HG02973 (cell line): ENCODE measurements at regions not wholly inside any gene's neighbourhood (a gene's known extent, or its start where the extent isn't known, plus 50 kb on each side); places are given as distances from the start of the nearest gene placed in this dataset.
A peak's percentile ranks its signal among the peaks of the same experiment; 100 is the strongest.

Experiments used
- ATAC-seq: cut with Tn5 transposase; IDR thresholded peaks from one replicate; pipeline ENCODE4 v1.9.1; 2021; ENCODE audit warnings: moderate library complexity; ENCODE audit not compliant: unreplicated experiment

DNA sequence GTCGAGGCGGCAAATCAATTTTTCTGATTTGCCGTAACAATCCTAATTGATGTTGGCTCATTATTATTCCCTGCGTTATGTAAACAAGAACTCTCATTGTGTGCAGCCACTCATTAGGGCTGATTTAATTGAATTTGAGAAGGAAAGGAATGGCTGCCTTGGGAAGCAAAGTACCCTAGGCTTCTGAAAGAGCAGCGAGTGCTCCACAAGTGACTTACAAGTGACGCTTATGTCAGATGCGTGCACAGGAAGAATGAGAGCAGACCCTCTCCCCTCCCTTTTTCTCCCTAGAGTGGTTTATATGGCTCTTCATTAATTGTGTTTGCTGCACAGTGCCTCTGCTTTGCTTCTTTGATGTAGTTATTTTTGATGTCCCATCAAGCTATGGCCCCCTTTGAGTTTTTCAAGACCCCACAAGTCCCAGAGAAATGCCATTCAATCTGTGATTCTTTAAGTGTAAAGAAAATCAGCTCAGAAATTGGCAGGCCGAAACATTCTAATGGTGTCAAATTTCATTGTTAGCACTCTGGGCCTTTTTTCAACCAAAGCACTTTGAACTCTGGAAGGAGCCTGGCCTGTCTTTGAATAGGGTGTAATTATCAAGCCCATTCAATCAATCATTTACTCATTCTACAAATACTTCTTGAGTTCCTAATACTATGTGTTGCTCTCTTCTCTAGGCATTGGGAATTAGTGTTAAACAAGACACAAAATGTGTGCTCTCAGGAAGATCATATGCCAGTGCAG, 86.8 kb upstream of the VAV3 start:
- no peak for ATAC-seq

DNA sequence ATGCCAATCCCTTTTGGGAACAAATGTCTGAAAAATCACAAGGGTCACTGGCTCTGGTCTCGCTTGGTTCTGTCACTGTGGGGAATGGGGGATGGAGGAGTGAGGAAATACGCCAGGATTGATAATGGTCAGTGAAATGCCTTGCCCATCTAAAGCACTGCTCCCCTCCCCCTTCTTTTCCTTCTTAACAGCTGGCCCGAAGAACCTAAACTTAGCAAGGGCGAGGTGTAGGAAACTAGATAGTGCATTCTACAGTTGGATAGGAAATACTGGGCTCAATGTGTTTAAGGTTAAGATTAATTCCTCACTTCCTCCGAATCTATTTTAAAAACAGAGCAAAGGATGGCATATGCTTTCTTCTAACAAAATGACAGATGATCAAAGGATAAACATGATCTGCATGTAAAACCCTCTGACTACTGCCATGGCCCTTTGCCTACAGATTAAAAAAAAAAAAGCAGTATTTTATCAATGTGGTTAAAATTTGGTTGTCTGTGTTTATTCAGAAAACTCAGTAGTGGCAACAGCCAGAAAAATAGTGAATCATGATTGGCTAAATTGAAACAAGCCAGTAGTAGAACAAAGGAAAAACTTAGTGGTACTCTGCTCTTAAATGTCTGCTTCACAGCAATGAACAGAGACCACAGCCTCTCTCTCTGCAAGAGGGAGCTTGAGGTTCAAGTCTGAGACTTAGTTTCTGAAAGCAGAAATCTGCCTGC, 86.1 kb upstream of the VAV3 start:
- no peak for ATAC-seq

DNA sequence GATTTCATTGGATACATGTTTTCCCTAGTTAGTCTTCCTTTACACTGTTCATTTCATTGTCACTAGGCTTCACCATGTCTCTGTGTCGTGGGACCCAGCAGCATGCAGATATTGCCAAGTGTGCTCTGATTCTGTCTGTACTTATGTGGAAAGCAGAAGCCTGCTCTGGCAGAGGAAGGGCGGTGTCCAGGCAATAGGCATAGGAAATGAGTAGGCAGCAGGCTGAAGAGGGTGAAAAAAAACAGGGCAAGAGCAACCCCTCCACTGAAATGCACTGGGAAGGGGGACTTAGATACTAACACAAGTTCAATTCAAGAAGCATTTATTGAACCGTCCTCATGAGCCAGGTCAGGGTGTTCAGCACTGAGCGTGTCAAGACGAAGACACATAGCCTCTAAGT, 85.2 kb upstream of the VAV3 start:
- no peak for ATAC-seq

DNA sequence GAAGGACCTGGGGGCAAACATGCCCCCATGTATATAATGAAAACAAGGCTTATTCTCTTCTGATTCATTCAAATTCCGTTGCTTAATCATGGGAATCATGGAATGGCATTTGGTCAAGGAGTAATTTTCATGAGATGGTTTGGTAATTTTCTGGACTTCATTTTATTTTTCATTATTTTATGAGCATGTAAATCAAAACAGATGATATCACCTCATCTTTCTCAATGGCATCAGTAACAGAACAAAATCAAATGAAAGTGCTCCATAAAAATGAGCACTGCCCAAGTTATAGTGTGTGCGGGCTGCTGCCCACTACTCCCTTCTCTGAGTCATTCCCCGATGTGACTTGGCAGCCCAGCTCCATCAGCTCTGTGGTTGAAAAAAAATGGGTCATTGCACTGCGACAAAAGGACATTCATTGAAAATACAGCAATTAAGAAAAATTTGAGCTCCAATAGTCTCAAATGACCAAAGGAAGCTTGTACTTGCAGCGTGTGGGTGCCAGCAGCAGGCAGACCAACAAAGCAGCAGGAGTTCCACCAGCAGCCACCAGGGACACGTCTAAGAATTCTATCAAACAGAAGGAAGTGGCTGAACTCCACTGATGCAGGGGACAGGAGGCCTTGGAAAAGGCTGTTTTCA, 84.3 kb upstream of the VAV3 start:
- ATAC-seq = no peak

DNA sequence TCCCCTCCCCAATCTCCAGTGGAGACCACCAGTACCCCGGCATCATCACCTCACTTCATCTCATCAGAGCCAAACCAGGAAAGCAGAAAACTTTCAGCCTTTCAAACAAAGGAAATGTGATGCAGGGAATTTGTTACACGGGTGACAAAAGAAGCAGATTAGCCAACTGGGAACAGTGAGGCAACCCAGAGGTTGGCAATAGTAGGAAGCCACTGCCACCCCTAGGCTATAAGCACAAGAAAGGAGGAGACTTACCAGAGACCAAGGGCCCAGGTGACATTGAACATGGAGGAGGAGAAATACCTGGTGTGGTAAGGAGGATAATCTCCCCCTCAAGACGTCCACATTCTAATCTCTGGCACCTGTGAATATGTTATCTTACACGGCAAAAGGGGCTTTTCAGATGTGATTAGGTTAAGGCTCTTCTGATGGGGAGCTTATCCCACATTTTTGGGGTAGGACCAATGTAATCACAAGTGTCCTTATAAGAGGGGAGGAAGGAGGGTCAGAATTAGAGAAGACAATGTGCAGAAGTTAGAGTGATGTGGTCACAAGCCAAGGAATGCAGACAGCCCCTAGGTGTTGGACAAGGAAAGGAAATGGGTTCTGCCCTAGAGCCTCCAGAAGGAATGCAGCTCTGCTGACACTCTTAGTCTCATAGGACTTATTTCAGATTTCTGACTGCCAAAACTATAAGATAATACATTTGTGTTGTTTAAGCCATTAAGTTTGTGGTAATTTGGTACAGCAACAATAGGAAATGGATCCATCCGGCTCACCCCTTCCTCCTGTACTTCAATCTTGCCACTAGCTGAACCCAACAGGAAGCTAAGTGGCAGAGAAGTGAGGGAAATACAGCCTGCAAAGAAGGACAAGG, 83.6 kb upstream of the VAV3 start:
- no peak for ATAC-seq

DNA sequence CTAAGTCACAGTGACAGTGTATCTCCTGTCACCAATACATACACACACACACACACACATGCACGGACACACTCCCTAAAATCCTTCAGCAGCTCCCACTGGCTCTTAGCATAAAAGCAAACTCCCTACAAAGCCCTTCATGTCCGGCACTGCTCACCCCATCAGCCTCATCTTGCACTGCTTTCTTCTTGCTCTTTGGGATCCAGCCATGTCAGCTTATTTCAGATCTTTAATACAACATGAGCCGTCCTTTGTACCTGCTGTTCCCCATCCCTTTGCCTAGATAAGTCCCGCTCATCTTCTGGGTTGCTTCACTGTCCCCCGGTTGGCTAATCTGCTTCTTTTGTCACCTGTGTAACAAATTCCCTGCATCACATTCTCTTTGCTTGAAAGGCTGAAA, 82.1 kb upstream of the VAV3 start:
- ATAC-seq = no peak

DNA sequence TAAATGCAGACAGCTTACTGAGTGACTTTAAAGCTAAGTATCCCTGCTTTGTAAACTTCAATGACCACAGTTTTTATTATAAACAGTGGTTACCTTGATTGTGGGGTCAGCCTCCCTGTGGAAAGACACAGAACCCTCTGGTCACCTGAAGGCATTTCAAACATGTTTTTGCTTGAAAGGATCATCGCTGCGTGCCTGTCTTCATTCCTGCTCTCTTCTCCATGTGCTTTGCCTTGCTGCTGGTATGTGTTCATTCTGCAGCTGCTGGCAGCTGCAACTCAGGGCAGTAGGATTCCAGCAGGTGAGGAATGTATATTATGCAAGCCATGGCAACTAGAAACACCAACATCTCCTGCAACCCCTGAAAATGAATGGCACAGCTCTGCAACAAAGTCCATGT, 81.0 kb upstream of the VAV3 start:
- no peak for ATAC-seq

DNA sequence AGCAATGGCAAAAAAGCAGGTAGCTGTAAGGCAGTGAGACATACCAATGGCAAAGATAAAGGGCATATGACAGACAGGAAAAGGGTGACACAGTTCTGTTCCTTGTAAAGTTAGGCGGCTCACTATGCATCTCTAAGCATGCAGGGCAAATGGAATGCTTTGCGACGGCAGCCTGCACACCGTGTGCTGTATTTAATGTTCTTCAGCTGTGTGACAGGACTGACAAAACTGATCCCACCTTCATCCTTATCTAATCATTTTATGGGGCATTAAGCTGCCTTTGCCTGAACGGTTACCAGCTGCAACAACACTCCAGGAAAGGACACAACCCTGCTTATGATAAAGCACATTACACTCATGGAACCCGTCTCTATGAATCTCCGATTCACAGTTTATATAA, 80.5 kb upstream of the VAV3 start:
- ATAC-seq = no peak

DNA sequence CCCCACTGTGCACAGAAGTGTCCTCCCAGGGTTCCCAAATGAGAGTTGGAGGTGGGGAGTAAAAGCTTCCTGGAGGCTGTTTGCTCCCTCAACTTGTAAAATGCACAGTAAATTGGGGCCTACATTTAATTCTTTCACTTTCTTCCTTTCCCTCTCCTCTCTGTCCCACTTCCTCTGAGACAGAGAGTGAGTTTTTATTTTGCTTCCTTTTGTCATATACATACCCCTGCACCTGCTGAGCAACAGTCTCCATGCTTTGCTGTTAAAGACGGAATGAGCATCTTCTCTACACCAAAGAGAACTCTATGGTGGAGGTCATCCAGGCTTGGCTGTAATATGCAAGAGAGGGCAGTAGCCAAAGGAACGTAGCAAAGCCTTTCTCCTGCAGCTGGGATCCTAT, 79.3 kb upstream of the VAV3 start:
- ATAC-seq = no peak

DNA sequence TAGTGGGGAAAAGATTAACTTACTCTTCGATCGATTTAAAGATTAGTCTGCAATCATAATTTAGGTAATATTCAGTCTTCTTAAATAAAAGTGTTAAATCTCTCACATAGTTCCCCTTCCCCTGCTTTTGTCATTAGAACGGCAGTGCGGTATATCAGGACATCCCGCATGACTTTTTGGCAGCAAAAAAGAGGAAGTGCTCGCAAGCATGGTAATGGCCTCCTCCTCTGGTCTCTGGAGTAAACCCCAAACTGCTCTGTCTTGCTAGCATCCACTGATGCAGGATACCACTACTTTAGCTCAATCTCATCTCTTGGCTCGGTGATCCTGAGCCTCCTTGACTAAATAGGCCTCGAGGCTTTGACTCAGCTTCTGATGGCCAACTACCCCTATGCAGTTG, 78.7 kb upstream of the VAV3 start:
- ATAC-seq = peak; percentile 53

DNA sequence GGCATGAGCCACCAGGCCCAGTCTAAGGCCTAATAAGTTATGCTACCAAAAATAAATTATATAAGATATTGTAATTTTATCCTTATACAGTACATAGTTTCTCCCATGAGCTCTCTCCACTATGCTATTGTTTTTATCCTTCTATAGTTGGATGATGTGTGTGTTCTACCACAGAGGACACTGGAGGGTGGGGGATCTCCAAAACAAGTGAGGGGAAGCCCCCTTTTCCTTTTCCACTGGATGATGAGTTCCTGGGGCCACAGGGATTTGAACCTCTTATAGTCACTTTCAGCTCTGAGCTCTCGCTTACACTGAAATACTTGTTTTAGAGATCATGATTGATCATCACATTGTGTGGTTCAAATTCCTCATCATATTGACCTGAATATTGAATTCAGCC, 77.6 kb upstream of the VAV3 start:
- no peak for ATAC-seq

DNA sequence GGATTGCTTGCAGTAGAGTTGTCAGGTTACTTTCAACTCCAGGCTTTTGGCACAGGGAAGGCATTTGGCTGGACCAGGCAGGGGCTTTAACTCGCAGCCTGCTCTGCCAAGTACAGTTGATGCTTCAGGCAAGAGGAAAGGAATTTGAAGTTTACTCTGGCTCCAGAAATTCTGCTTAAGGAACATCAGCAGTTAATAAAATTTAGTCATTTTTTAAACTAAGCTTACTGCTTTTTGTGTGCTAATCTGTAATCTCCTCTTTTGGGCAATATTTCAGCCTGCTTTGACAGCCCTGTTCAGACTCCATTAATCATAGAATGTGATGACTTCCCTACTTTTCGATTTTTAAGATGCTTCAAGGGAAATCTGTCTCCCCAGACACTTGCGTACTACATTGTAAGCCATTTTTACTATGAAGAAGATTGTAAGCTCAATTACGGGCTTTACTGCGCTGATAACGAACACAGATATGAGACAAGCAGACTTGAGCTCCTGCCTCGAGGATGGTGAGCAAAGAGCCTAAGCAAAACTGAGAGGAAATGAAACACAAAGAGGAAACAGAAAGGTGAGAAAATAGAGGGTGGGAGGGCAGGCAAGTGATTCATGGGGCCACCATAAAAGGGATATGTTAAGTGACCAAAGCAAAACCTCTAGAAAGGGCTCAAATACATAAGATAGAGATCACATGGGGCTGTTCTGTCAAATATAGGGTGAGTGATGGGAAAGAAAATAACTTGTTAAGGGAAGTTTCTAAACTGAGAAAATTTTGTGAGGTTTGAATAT, 76.6 kb upstream of the VAV3 start:
- ATAC-seq = no peak

DNA sequence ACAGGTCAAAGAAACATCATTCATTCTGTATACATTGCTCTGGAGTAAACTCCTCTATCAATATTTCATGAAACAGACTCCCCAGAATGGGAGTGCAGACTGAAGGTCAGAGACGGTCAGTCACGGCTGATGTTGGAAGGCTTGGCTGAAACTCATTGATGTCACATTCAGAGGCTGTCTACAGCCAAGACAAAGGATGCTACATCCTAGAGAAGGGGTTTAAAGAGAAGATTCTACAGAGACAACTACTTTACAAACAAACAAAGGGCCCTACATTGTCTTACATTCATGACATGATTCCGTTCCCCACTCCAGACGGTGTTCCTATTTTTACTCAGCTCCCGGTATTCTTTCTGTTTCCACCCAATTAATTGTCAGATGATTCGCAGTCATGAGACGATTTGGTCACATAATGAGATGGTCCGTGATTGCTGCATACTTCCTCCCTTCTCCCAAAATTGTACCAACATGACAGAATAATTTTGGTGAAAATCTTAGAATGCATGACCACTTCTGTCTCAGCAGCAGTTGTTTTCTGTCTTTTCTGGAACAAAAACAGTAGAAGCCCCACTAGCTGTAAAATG, 73.8 kb upstream of the VAV3 start:
- ATAC-seq = no peak

DNA sequence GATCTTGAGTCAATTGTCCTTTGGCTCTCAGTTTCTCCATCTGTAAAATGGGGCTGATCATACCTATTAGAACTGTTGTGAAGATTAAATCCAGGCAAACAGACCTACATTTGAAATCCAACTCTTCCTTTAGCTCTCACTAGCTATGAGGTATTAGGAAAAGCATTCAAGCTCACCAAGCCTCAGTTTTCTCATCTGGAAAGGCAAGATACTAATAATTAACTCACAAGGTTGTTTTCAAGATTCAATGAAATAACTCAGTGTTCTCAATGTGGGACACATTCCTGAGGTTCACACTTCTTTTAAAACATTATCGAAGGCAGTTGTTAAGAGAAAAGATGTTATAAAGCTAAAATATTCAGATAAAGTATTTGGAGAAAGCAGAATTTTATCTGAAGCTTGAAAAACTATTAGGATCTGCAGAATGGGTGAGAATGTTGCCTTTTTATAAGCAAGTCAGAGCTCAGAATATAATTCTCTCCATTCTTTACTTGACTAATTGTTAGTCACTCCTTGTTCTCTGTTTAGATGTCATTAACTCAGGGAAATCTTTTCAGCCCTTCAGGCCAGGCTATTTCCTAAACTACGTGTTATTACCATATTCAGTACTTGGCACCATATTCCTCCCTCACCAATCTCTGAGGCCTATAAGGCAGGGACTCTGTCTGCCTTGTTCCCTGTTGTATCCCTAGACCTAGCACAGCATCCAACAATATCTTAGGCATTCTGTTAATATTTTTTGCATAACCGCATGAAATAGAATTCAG, 72.0 kb upstream of the VAV3 start:
- no peak for ATAC-seq

DNA sequence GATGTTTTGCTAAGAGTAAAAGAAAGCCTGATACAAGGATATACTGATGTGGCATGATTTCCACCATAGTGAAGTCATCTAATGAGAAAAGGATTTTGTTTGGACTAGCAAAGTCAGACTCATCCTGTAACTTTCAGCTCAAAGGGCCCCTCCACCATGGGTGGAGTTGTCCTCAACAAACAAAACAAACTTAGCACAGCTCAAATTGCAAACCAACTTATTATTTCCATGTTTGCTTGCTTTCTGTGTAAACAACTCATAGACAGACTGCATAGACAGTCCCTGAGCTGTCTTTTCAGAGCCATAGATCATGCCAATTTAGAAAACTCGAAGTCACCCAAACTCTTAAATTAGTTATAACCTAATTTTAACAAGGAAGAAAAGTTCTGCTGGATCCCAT, 69.4 kb upstream of the VAV3 start:
- no peak for ATAC-seq

DNA sequence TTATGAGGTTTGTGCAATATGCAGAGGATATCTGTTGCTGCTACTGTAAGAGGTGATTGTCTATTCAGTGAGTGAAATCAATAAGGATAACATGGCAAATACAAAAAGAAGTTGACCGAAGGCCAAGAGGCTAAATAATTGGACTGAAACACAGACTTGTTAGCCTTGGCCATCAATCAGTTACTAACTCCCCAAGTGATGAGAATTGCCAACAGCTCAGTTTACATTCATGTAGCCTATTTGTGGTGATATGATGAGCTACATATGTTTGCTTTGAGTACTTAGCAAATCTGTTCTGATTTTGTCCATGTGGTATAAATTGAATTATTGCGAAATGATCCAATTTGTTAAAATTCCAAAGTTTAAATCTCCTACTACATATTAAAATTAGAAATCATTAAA, 68.6 kb upstream of the VAV3 start:
- ATAC-seq = no peak

DNA sequence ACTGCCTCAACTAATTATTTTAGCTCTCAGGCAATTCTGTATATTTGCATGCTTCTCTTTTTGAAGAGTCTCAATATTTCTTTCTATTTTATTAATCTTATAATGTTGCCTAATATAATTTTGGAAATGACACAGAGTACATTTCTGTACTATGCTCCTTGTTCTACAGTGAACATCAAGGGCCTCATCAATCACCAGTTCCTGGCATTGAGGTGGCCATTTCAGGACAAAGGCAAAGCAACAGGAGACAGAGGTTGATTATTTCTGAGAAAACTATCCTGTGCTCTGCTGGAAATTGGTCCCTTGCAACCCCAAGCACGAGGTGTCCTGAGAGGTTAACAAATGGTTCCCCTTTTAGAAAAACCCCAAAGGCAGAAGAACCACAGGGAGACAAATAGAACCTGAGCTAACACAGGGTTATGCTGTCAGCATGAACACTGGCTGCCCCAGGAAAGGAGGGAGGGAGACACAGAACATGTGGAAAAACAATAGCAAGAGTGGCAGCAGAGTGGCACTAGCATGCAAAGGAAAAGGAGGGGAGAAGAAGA, 63.9 kb upstream of the VAV3 start:
- ATAC-seq = no peak

DNA sequence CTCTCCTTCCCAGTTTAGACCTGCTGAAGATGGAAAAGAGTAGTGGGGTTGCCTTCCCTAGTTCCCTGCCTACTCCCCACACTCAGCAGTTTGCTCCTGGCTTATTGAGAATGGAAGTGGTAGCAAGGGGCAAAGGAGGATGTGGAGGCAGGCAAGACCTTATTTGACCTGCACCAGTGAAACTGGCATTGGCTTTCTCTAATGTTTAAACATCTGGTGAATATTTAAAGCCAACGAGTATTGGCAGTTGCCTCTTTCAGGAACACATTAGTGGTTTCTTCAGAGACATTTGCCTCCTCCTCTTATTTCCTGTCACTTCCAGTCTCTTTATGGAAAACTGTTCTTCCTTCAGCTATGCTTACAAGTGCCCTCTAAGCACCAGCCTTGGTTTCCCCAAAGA, 62.4 kb upstream of the VAV3 start:
- no peak for ATAC-seq

DNA sequence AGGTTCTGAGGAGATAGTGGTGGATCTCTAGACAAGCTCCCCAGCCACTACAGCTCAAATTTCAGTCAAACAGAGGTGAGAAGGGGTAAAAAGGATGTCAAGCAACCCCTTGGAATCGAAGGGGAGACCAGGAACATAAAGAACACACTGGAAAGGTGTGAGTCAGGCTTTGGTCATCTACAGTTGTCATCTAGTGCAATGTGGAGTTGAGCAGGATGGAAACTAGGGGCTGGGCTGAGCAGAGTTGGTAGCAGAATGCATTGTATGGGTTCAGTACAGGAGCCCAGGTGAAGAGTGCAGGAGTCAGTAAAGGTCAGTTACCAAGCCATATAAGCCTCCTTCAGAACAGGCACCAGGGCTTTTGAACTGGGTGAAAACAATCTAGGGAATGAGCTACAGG, 52.7 kb upstream of the VAV3 start:
- ATAC-seq = no peak
